ENCODE measurements at regions not wholly inside any gene's neighbourhood (a gene's known extent, or its start where the extent isn't known, plus 50 kb on each side); places are given as distances from the start of the nearest gene placed in this dataset.

DNA sequence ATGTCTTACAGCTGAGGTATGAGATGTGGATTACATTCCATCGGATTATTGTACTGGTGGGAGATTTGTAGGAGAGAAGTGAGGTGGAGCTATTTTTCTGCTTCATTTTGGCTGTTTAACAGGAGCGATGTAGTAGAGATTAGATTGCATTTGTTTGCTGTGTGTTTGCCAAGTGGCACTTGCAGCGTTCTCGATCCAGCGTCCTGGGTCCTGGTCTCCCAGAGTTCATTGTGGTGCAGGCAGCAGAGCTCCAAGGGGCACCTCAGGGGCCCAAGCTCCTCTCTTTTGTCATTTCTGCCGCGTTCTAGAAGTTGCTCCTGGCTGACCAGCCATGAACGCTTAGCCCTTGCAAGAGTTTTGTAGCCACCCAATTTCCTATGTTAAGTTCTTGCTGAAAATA is 210.1 kb upstream of the APCDD1 start:
- peak overlapping the region; percentile 50 for H3K27ac ChIP-seq

DNA sequence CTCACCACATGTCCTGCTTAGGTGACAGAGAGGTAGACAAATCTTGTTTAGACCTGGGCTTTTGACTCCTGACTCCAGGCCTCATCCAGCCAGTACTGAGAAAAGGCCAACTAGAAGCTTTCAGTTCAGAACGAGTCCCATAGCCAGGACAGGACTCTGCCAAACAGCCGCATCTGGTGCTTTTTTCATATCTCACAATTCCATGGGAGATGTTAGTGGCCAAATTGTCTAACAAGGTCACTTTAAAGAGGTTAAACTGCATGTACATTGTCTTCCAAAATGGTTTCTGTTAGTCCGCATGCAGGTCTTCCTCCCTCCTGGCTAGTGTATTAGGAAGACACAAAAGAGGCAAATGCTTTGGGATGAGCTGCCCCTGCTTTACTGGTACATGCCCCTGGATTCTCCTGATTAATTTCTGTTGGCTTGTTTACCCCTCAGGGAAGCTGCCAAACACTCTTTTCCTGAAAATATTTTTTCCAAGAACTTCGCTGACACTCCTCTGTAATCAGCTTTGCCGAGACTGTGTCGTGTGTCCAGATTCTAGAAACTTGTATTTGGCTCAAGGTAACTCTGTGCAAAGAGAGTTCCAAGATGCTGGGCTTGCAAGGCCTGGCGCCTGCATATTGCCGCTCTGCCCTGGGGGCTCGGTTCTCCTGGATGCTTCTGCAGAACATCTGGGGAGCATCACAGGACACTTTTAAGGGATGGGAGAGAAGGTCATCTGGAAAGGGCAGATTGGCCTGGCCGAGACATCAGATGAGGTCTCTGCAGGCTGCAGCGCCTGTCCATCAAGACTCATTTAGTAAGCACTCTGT is 209.2 kb upstream of the APCDD1 start:
- no peak for TF ChIP-seq ZFX (IDR thresholded peaks at IDR 0.05)
- TF ChIP-seq, protein P1, sequence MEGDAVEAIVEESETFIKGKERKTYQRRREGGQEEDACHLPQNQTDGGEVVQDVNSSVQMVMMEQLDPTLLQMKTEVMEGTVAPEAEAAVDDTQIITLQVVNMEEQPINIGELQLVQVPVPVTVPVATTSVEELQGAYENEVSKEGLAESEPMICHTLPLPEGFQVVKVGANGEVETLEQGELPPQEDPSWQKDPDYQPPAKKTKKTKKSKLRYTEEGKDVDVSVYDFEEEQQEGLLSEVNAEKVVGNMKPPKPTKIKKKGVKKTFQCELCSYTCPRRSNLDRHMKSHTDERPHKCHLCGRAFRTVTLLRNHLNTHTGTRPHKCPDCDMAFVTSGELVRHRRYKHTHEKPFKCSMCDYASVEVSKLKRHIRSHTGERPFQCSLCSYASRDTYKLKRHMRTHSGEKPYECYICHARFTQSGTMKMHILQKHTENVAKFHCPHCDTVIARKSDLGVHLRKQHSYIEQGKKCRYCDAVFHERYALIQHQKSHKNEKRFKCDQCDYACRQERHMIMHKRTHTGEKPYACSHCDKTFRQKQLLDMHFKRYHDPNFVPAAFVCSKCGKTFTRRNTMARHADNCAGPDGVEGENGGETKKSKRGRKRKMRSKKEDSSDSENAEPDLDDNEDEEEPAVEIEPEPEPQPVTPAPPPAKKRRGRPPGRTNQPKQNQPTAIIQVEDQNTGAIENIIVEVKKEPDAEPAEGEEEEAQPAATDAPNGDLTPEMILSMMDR (conservative IDR thresholded peaks at IDR 0.05), result no peak
- H3K27ac ChIP-seq, result peak overlapping the region; percentile 50

More for the DNA sequence above, 210.1 kb upstream of the APCDD1 start:
- TF ChIP-seq, protein P1 (conservative IDR thresholded peaks at IDR 0.05), result no peak
- no peak for TF ChIP-seq ZFX (IDR thresholded peaks at IDR 0.05)

DNA sequence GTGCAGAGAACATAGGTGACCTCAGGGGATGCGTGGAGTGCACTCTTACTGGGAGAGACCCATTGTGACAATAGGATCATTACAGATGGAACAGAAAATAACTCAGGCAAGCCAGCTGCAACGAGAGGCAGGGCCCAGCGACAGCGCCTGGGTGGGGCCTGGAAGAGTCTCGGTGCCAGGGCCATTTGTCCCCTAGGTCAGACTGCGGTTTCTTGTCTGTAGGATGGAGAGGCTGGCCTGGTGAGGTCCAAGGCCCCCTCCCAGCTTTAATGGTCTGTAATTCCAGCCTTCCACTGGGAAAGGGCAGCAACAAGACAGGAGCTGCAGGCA is 208.6 kb upstream of the APCDD1 start:
- TF ChIP-seq ZFX (IDR thresholded peaks at IDR 0.05), result no peak
- TF ChIP-seq, protein P1 (conservative IDR thresholded peaks at IDR 0.05), result no peak
- no peak overlapping the region for H3K27ac ChIP-seq

DNA sequence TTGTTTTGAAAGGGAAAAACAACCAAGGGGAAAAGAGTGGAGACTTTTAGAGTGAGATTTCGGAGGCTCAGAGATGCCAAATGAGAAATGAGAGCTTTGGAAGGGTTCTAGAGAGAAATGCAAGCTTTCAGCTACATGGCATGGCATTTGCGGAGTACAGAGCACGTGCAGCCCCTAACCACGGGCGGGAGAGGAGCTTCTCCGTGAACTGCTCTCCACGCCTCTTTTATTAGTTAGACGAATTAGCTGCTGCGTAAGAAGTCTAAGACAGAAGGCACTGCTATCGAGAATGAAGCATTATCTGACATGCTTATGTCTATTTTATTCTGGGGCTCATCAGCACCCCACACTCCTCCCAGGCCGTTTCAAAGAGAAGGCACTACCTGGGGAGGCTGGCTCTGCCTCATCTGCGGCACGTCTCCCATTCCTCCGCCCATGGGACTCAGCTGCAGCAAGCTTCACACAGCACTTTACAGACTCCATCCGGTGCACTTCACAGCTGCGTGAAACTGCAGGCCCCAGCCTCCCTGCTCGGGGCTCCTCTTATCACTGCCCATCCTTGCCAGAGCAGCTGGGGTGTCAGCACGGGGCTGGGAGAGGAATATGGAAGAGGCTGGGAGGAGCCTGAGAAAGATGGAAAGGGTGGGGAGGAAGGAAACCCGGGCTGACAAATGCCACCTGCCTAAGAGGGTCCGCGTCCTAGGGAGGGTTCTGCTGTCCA is 207.3 kb upstream of the APCDD1 start:
- TF ChIP-seq ZFX (IDR thresholded peaks at IDR 0.05), result no peak
- H3K27ac ChIP-seq, result no peak overlapping the region

DNA sequence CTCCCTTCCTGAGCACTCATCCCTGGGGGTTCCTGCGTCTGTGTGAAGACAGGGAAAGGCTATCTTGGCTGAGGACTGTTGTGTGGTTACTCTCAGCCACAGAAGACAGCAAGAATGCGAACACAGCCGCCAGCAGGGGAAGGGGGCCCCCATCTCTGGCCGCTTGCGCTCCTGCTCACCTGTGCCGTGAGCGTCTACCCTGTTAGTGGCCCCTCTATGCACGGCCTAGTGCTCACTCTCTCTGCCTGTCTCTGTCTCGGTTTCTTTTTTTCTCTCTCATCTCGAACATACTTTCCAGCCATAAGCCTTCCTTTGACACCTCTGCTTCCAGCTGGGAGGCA is 206.7 kb upstream of the APCDD1 start:
- H3K27ac ChIP-seq, result no peak overlapping the region
- no peak for TF ChIP-seq ZFX (IDR thresholded peaks at IDR 0.05)

DNA sequence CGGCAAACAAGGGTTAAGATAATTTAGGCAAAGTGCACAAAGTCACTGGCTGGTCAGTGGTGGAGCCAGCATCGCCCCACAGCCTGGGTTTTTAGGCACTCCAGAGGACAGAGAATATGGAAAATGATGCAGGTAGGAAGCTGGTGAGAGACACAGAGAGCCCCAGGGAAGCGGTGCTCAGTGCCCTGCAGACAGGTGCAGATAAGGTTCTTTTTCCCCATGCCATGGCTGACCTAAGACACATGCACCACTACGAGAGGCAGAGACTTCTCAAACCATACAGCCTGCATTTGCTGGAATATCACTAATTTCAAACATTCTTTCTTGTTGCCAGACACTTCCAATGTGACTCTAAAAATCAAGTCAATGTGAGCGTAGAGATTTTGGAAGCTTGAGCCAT is 205.7 kb upstream of the APCDD1 start:
- H3K27ac ChIP-seq, result no peak overlapping the region
- TF ChIP-seq, protein P1 (conservative IDR thresholded peaks at IDR 0.05), result no peak
- TF ChIP-seq ZFX (IDR thresholded peaks at IDR 0.05), result no peak

DNA sequence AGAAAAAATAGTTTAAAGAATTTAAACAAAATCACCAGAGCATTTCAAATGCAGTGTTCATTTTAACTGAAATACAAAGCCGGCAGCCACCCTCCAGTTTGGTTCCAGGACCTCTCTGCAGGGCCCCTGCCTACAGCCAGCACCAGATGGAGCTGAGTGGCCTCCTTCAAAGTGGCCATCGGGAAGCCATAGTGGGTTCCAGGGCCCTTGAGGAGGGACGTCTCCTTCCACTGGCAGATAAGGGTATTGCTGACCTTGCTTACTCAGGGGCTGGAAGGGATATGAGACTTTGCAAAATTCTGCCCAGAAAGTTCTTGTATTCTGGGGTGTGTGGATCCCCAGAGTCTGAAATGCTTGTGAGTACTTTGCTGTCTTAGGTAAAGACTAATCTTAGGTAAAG is 205.2 kb upstream of the APCDD1 start:
- H3K27ac ChIP-seq, result no peak overlapping the region
- TF ChIP-seq, protein P1 (conservative IDR thresholded peaks at IDR 0.05), result no peak

DNA sequence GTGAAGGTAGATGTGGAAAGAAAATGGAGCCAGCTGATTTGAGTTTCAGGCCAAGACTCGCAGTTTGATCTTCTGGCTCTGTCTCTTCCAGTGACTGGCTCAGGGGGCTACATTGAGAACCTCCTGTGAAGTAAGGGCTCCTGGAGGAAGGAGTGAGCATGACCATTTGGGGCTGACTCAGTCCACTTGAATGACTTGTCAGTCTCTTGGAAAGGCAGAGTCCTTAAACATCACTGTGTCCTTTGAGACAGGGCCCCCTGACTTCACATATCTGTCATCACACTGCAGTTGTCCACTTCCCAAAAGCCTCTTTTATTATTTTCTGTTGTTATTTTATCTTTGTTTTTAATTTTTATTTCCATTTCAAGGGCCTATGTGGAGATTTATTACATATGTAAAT is 204.6 kb upstream of the APCDD1 start:
- no peak overlapping the region for H3K27ac ChIP-seq
- TF ChIP-seq, protein P1 (conservative IDR thresholded peaks at IDR 0.05), result no peak
- no peak for TF ChIP-seq ZFX (IDR thresholded peaks at IDR 0.05)
